Vagina (tissue), 2 donors: ENCODE measurements at regions not wholly inside any gene's neighbourhood (a gene's known extent, or its start where the extent isn't known, plus 50 kb on each side); places are given as distances from the start of the nearest gene placed in this dataset.

Source experiments
- POLR2A ChIP-seq, 2 donors: fragments of 450-650 bp; IDR thresholded peaks; one replicate each; pipeline ENCODE4 v1.6.1; 2017; ENCODE audit warnings: antibody characterized with exemption in 2 of 2, mild to moderate bottlenecking in 2 of 2, moderate library complexity in 2 of 2
- TF ChIP-seq, protein P1 (sequence below), 3 experiments: fragments of 450-650 bp in 2 of 3; fragments of 200-600 bp in 1 of 3; sonication (generic) in 1 of 3; IDR thresholded peaks; one replicate each; pipeline ENCODE4 v1.5.1; 2017 to 2019; ENCODE audit warnings: antibody characterized with exemption in 3 of 3, mild to moderate bottlenecking in 2 of 3, moderate library complexity in 2 of 3

DNA sequence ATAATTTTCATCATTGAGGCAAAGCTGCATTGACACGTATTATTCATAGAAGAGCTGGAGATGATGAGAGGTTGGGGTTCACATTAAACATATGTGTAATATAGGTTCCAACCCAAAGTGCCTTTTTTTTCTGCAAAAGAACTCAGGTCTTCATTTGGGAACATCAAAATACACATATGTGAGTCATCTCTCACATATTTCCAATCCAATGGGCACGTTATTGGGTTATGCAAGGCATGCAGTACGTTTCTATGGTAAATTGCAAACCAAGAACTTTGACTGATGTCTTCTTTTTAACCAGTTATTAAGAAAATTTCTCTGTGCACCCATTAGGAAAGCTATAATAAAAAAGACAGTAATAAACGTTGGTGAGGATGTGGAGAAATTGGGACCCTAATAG, 150.3 kb upstream of the FAM9B start:
- TF ChIP-seq, protein P1, sequence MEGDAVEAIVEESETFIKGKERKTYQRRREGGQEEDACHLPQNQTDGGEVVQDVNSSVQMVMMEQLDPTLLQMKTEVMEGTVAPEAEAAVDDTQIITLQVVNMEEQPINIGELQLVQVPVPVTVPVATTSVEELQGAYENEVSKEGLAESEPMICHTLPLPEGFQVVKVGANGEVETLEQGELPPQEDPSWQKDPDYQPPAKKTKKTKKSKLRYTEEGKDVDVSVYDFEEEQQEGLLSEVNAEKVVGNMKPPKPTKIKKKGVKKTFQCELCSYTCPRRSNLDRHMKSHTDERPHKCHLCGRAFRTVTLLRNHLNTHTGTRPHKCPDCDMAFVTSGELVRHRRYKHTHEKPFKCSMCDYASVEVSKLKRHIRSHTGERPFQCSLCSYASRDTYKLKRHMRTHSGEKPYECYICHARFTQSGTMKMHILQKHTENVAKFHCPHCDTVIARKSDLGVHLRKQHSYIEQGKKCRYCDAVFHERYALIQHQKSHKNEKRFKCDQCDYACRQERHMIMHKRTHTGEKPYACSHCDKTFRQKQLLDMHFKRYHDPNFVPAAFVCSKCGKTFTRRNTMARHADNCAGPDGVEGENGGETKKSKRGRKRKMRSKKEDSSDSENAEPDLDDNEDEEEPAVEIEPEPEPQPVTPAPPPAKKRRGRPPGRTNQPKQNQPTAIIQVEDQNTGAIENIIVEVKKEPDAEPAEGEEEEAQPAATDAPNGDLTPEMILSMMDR (IDR thresholded peaks at IDR 0.05): no peak
- TF ChIP-seq POLR2A (IDR thresholded peaks at IDR 0.05): no peak
